ENCODE measurements at regions not wholly inside any gene's neighbourhood (a gene's known extent, or its start where the extent isn't known, plus 50 kb on each side); places are given as distances from the start of the nearest gene placed in this dataset.

DNA sequence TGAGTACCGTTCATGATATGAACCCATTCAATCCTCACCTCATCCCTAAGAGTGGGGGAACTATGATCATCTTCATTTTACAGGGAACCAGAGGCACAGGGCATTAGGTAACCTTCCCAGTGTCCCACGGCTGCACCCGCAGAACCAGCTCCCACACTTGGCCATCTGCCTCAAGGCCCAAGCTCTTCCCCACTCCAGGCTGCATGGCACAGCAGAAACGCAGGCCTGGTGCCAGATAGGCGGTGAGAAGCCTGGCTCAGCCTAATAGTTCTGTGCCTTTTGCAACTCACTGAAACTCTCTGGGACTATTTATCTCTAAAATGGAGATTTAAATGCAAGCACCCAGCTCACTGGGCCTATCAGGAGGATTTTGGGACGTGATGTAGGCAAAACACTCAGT lies 90.8 kb upstream of the ZNF618 start:
- DNase-seq (ENCODE audit: low spot score in 2 of 2) (no peak), ATAC-seq (ENCODE audit: low read depth) (no peak)
- Mint-ChIP-seq H3K9me3 (peaks cover 3% of the 10 kb centered on the region), H3K27me3 (peaks cover 20% of the 10 kb centered on the region), H3K27ac (no peak overlapping the region), H3K36me3 (no peaks in the 10 kb centered on the region), H3K4me1 (no peaks in the 10 kb centered on the region), H3K4me3 (no peak overlapping the region)

DNA sequence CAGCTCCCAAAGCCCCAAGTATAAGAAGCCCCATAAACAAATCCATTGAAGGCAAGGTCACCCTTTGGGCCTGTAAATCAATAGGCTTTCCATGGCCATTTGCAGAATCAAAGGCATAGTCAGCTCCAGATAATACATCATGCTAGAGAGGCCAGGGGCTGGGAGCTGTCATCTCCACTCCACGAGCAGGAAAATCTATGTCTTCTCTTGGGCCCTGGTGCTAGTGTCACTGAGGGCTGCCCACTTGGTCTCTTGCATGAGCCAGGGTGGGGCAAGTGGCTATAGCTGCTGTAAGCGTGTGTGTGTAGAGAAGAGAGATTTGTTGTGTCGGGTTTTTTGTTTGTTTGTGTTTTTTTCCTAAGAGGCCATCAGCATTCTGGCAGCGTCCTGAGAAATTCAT lies 90.0 kb upstream of the ZNF618 start:
- Mint-ChIP-seq H3K27me3 (peaks cover 18% of the 10 kb centered on the region), H3K4me3 (no peak overlapping the region), H3K36me3 (no peaks in the 10 kb centered on the region), H3K4me1 (no peaks in the 10 kb centered on the region), H3K27ac (no peak overlapping the region), H3K9me3 (peaks cover 3% of the 10 kb centered on the region)
- no peak for ATAC-seq (ENCODE audit: low read depth)
- DNase-seq (ENCODE audit: low spot score in 2 of 2) = no peak

DNA sequence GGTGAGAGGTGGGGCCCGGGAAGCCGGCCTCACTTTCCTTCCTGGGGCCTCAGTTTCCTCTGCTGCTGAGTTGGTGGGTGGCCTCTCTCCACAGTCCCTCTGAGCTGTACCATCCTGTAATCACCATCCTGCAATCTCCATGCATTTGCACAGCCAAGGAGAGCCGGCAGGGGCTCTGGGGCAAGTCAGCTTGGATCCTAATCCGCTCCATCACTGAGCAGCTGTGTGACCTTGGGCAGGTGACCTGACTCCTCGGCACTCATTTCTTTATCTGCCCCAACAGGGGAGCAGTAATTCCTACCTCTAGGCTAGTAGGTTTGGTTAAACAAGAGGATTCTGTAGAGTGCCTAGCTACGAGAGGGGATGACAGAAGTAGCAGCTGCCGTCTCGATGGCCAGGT lies 88.2 kb upstream of the ZNF618 start:
- Mint-ChIP-seq H3K27me3 (peaks cover 14% of the 10 kb centered on the region), H3K27ac (no peak overlapping the region), H3K9me3 (peaks cover 5% of the 10 kb centered on the region), H3K36me3 (no peaks in the 10 kb centered on the region), H3K4me1 (no peaks in the 10 kb centered on the region), H3K4me3 (no peak overlapping the region)
- DNase-seq (ENCODE audit: low spot score in 2 of 2) (no peak), ATAC-seq (ENCODE audit: low read depth) (no peak)

DNA sequence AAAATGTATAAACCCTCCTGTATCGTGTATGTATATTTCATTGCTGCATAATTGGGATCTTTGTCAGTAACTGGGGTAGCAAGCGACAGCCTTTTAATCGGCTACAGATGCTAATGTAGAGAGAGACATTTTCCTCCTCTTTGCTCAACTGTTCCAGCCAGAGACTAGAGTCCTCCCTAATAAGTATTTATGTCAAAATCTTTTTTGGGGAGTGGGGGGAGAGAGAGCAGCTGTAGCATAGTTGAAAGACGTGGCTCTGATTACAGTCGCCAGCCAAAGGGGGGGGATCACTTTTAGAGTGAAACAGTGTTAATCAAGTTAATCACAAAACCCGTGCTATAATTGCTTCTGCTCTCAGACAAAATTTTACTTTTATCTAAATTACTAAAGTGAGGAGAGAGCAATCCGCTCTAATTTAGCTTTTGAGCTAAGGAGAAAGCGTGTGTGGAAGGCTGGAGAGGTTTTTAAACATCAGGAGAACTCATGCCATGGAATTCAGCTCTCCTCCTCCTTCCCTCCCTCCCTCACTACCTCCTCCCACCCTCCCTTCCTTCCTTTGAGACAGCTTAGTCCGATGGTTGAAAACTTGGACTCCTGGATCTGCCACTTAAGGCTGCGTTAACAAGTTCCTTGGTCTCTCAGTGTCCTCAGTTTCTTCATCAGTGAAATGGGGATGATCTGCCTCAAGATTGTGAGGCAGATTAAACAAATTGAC lies 87.3 kb upstream of the ZNF618 start:
- Mint-ChIP-seq H3K36me3 (no peaks in the 10 kb centered on the region), H3K4me1 (no peaks in the 10 kb centered on the region), H3K4me3 (no peak overlapping the region), H3K9me3 (peaks cover 2% of the 10 kb centered on the region), H3K27me3 (peaks cover 10% of the 10 kb centered on the region), H3K27ac (no peak overlapping the region)
- ATAC-seq (ENCODE audit: low read depth) = no peak
- no peak for DNase-seq (ENCODE audit: low spot score in 2 of 2)

DNA sequence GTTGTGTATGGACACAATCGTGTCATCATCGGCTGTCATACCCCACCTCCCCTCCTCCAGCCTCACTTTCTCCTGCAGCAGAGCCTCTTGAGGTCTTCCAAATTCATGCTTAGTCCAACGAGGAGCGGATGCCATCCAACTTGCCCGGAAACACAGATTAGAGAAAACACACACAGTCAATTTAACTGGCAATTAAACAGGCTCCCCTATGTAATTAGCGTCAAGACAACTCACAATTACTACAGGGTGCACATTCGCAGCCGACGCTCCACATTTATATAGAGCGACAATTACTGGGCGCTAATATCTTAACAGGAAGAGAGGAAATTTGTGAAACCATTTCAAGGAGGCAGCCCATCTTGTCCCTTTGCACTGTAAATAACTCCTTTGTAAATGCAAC lies 86.0 kb upstream of the ZNF618 start:
- H3K27me3 Mint-ChIP-seq = peaks cover 6% of the 10 kb centered on the region
- H3K27ac Mint-ChIP-seq = no peak overlapping the region
- DNase-seq (ENCODE audit: low spot score in 2 of 2) (no peak), ATAC-seq (ENCODE audit: low read depth) (no peak)
- no peaks in the 10 kb centered on the region for H3K36me3 Mint-ChIP-seq
- H3K4me3 Mint-ChIP-seq = no peak overlapping the region
- no peaks in the 10 kb centered on the region for H3K4me1 Mint-ChIP-seq
- H3K9me3 Mint-ChIP-seq = peaks cover 2% of the 10 kb centered on the region

DNA sequence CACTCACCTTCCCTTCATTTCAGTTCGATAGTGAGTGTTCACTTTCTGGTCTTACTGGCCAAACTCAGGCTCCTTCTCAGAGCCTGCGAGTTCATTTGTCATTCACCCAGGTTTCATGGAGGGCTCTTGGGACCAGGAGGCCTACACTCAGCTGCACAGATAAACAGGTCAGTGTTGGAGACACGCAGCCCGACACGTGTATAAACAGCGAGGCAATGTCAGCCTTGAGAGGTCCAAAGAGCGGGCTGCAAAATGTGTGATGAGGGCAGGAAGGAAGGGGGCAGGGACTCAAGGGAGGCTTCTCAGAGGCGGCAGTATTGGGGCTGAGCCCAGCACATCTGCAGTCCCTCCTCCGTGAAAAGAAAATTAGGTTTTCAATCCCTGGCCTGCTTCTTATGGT lies 82.6 kb upstream of the ZNF618 start:
- Mint-ChIP-seq H3K9me3 (peaks cover 2% of the 10 kb centered on the region), H3K27me3 (peaks cover 7% of the 10 kb centered on the region)

DNA sequence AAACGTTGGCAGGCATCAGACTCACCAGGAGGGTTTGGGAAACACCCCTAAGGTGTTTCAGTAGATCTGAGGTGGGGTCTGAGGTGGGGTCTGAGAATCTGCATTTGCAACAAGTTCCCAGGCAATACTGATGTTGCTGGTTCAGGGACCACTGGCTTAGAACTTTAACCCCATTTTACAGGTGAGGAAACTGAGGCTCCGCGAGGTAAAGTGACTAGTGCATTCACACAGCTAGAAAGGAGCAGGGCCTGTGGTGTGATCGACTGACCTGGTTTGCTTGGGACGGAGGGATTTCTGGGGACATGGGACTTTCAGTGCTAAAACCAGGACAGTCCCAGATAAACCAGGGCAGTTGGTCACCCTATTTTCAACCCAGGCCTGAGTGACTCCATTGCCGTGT lies 81.4 kb upstream of the ZNF618 start:
- no peak for ATAC-seq (ENCODE audit: low read depth)
- no peak for DNase-seq (ENCODE audit: low spot score in 2 of 2)
- Mint-ChIP-seq H3K9me3 (peaks cover 2% of the 10 kb centered on the region), H3K4me3 (no peak overlapping the region), H3K4me1 (no peaks in the 10 kb centered on the region), H3K27ac (no peak overlapping the region), H3K27me3 (peaks cover 5% of the 10 kb centered on the region), H3K36me3 (no peaks in the 10 kb centered on the region)

More for the DNA sequence above, 82.6 kb upstream of the ZNF618 start:
- ATAC-seq (ENCODE audit: low read depth) = no peak
- no peak for DNase-seq (ENCODE audit: low spot score in 2 of 2)
- Mint-ChIP-seq H3K36me3 (no peaks in the 10 kb centered on the region), H3K4me3 (no peak overlapping the region), H3K4me1 (no peaks in the 10 kb centered on the region), H3K27ac (no peak overlapping the region)

DNA sequence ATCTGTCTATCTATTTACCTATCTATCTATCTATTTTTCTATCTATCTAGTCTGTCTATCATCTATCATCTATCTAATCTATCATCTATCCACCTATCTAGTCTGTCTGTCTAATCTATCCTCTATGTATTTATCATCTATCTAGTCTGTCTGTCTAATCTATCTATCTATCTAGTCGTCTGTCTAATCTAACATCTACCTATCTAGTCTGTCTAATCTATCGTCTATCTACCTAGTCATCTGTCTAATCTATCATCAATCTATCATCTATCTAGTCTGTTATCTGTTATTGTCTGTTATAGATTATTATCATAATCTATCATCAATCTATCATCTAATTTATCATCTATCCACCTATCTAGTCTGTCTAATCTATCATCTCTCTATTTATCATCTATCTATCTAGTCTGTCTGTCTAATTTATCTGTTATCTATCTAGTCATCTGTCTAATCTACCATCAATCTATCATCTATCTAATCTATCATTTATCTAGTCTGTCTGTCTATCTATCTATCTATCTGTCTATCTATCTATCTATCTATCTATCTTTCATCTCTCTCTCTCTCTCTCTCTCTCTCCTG lies 80.2 kb upstream of the ZNF618 start:
- ATAC-seq (ENCODE audit: low read depth) (no peak), DNase-seq (ENCODE audit: low spot score in 2 of 2) (no peak)
- Mint-ChIP-seq H3K9me3 (peaks cover 2% of the 10 kb centered on the region), H3K27me3 (peaks cover 5% of the 10 kb centered on the region), H3K36me3 (no peaks in the 10 kb centered on the region), H3K4me1 (no peaks in the 10 kb centered on the region), H3K4me3 (no peak overlapping the region), H3K27ac (no peak overlapping the region)

DNA sequence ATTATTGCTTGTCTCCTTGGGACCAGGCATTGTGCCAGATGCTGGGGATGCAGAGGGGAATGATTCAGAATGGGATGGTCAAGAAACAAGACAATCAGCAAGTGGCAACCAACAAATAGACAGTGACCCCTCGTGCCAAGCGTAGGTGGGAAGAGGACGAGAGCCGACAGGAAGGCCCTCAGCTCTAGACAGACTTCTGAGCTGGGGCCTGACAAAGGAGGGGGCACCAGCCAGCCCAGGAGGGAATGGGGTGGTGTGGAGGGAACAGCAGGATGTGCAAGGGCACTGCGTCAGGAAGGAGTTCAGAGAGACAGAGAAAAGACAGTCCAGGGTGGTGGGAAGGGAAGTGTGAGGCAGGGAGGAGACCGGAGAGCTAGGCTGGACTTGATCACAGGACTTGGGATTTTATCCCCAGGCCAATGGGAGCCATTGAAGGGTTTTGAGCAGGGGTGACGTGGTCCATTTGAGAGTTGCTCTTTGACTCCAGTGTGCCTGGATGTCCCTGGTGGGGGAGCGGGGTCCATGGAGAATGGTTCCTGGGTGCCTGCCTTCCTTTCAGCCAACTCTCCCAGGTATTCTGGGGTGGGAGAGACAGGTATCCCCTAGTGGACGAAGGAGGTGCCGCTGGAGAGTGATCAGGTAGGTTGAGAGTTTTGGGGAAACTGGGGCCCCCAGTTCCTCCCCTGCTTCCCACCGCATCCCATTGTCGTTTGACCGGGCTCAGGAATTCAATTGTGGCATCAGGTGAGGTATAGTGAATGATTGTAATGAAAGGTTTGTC lies 79.3 kb upstream of the ZNF618 start:
- Mint-ChIP-seq H3K36me3 (no peaks in the 10 kb centered on the region), H3K4me1 (no peaks in the 10 kb centered on the region)

DNA sequence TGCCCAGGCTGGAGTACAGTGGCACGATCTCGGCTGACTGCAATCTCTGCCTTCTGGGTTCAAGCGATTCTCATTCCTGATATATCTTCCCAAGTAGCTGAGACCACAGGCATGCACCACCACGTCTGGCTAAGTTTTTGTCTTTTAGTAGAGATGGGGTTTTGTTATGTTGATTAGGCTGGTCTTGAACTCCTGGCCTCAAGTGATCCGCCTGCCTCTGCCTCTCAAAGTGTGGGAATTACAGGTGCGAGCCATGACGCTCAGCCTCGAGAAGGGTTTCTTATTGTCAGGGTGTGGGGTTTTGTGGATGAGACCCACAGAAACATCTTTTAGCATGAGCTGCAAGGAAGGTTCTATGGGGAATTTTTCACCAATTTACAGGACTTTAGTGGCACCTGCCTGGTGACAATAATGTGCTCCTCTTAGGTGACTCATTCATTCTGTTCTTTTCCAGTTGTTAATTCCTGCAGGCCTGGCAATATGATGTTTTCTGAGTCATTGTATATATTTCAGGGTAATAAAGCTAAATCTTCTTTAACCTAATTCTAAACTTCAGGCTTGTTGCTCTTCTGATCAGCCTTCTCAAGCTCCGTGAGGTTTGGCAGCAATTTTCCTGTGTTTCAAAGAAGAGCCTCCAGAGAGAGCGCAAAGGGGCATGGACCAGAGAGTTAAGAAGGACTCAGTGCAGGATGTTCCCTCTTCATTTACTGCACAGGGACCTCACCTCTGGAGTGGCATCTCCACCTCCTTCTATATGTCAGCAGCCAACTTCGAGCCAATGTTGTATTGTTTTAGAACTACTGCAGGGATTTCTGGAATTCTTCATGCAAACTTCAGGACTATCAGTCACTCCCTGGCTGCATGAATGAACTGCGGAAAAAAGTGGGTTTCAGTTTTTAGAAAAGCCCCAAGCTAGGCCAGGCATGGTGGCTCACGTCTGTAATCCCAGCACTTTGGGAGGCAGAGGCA lies 77.8 kb upstream of the ZNF618 start:
- H3K27ac Mint-ChIP-seq = no peak overlapping the region
- H3K9me3 Mint-ChIP-seq = no peaks in the 10 kb centered on the region

More for the DNA sequence above, 79.3 kb upstream of the ZNF618 start:
- no peak overlapping the region for H3K27ac Mint-ChIP-seq
- ATAC-seq (ENCODE audit: low read depth) (no peak), DNase-seq (ENCODE audit: low spot score in 2 of 2) (no peak)
- peaks cover 5% of the 10 kb centered on the region for H3K27me3 Mint-ChIP-seq
- H3K4me3 Mint-ChIP-seq = no peak overlapping the region
- H3K9me3 Mint-ChIP-seq = no peaks in the 10 kb centered on the region

DNA sequence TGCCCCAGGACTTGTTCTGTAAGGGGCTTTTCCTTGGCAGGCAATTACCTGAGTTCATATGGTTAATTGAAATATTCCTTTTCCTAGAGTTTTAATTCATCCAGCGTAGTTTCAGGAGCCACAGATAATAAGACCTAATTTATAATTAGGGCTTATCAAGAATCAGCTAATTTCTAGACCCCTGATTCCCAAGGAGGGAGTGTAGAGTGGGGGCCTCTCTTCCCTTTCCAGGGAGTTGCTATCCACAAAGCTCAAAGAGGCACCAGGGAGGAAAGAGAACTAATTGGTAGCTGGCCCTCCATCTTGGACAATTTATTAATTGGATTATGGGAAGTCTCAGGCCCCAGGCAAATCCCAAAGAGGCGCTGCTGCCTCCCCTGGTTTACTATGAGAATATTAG lies 75.8 kb upstream of the ZNF618 start:
- ATAC-seq (ENCODE audit: low read depth) (no peak), DNase-seq (ENCODE audit: low spot score in 2 of 2) (no peak)
- no peaks in the 10 kb centered on the region for H3K9me3 Mint-ChIP-seq
- H3K36me3 Mint-ChIP-seq = no peaks in the 10 kb centered on the region
- H3K4me3 Mint-ChIP-seq = no peak overlapping the region
- peaks cover 5% of the 10 kb centered on the region for H3K27me3 Mint-ChIP-seq
- no peak overlapping the region for H3K27ac Mint-ChIP-seq
- no peaks in the 10 kb centered on the region for H3K4me1 Mint-ChIP-seq

More for the DNA sequence above, 77.8 kb upstream of the ZNF618 start:
- DNase-seq (ENCODE audit: low spot score in 2 of 2) (no peak), ATAC-seq (ENCODE audit: low read depth) (no peak)
- peaks cover 5% of the 10 kb centered on the region for H3K27me3 Mint-ChIP-seq
- no peak overlapping the region for H3K4me3 Mint-ChIP-seq
- H3K36me3 Mint-ChIP-seq = no peaks in the 10 kb centered on the region
- no peaks in the 10 kb centered on the region for H3K4me1 Mint-ChIP-seq

DNA sequence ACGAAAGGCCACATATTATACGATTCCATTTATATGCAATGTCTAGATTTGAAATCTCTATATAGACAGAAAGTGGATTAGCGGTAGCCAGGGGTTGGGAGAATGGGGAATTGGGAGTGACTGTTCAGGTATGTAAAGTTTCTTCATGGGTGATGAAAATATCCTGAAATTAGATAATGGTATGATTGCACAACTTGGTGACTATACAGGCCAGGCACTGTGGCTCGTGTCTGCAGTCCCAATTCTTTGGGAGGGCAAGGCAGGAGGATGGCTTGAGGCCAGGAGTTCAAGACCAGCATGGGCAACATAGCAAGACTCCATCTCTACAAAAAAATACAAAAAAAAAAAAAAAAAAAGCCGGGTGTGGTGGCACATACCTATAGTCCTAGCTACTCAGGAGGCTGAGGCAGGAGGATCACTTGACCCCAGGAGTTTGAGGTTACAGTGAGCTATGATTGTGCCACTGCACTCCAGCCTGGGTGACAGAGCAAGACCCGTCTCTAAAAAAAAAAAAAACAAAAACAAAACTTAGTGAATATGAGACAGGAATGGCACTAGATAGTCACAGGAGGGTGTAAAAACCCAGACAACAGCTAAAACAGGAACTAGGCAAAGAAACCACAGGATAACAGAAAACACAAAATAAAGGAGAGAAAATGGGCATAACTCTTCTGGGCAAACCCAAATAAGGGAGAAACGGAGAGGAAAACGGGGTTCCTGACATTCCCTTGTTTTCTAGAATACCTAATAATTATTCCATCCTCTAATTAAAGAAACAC lies 72.1 kb upstream of the ZNF618 start:
- H3K9me3 Mint-ChIP-seq = no peaks in the 10 kb centered on the region
- no peak overlapping the region for H3K4me3 Mint-ChIP-seq
- H3K27ac Mint-ChIP-seq = no peak overlapping the region
- H3K27me3 Mint-ChIP-seq = peaks cover under 1% of the 10 kb centered on the region
- no peaks in the 10 kb centered on the region for H3K36me3 Mint-ChIP-seq
- DNase-seq (ENCODE audit: low spot score in 2 of 2) (no peak), ATAC-seq (ENCODE audit: low read depth) (no peak)
- H3K4me1 Mint-ChIP-seq = no peaks in the 10 kb centered on the region

DNA sequence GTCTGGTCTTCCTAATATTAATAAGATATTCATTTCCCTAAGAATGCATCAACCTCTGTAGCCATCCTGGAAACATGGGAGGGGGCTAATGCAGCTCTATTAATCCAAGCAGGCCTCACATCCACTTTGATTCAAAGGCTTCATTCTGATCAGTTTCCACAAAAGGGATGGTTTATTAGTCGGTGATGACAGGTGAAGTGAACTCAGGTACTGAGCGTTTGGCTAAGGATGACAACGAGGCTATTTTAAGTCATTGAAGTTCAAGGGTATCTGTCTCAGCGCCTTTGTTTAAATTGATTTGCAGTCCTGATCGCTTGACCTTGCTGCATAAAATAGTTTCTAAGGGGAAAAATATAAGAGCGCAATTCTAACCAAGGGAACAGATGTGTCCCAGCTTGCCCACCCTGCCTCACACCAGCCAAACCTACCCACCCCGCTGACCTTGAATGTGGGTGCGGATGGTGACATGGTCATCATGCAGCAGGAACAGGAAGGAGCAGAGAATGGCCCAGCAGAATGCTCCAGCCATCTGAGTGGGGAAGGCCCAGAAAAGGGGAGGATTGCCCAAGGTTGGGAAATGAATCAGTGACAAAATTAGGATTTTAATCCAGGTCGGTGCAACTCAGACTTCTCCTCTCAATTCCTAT lies 70.5 kb upstream of the ZNF618 start:
- Mint-ChIP-seq H3K4me3 (no peak overlapping the region), H3K27me3 (peaks cover 1% of the 10 kb centered on the region), H3K9me3 (no peaks in the 10 kb centered on the region), H3K36me3 (no peaks in the 10 kb centered on the region), H3K27ac (no peak overlapping the region), H3K4me1 (no peaks in the 10 kb centered on the region)
- no peak for ATAC-seq (ENCODE audit: low read depth)
- no peak for DNase-seq (ENCODE audit: low spot score in 2 of 2)

All from memory B cell (primary cell).